SU-DHL-6 (cell line): ENCODE measurements at regions not wholly inside any gene's neighbourhood (a gene's known extent, or its start where the extent isn't known, plus 50 kb on each side); places are given as distances from the start of the nearest gene placed in this dataset.

Source experiments
- CTCF ChIP-seq: fragments of 200-600 bp; sonication (generic); IDR thresholded peaks from one replicate; pipeline ENCODE4 v1.5.1; 2017; ENCODE audit warnings: antibody characterized with exemption, mild to moderate bottlenecking, low read length, moderate library complexity; ENCODE audit not compliant: insufficient read depth, poor library complexity, severe bottlenecking
- EZH2phosphoT487 ChIP-seq: fragments of 200-600 bp; sonication (generic), shearing (Covaris generic); conservative IDR thresholded peaks from 2 replicates; pipeline ENCODE4 v1.6.1; 2018; ENCODE audit warnings: mild to moderate bottlenecking, antibody characterized with exemption, low read length, moderate library complexity, mixed read lengths

- TF ChIP-seq CTCF: no peak
- TF ChIP-seq EZH2phosphoT487: no peak
Measured at GRCh38 chrX:46236411-46236810, 308.8 kb downstream of the ZNF674 start.
